HG02763 (cell line): ENCODE measurements at regions not wholly inside any gene's neighbourhood (a gene's known extent, or its start where the extent isn't known, plus 50 kb on each side); places are given as distances from the start of the nearest gene placed in this dataset.
A peak's percentile ranks its signal among the peaks of the same experiment; 100 is the strongest.
"Not testable (repeated sequence)": the region's sequence is repeated elsewhere in the genome, so short reads cannot be mapped to it uniquely, and the experiment has no call there.

ENCODE experiments used
- ATAC-seq: cut with Tn5 transposase; IDR thresholded peaks from one replicate; pipeline ENCODE4 v1.9.1; 2021; ENCODE audit warnings: mild to moderate bottlenecking, moderate library complexity; ENCODE audit not compliant: unreplicated experiment

DNA sequence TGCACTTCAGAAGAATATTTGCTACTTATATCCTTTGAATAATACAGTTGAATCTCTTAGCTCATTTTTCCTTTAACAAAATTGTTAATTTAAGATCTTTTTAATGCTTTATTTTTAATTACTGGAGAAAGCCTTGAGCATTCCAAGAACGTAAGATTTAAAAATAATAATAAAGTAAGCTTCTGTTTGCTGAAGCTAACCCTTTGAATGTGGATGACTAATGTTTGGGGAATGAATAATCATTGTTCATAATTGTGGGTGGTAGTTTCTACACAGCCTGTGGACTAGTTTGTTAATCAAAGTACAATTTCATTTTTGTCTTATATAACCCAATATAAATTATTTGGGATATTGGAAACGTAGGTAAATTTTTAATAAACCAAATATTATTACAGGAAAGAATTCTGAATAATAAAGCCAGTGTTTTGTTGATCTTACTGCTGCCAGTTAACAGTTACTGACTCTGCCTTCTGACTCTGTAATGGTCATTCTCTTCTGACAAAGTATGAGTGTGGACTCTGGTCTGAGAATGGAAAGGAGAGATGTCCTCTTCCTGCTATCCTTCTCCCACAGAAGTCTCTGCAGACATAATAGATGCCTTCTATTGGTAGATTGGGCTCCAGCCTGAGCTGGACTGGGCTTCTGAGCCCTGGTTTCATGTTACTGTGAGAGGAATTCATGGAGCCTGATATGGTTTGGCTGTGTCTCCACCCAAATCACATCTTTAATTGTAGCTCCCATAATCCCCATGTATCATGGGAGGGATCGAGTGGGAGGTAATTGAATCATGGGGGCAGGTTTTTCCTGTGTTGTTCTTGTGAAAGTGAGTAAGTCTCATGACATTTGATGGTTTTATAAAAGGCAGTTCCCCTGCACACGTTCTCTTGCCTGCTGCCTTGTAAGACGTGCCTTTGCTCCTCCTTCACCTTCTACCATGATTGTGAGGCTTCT, 292.7 kb upstream of the SLC39A10 start:
- ATAC-seq, result no peak

- no peak for ATAC-seq
Observed at GRCh38 chr2:195363496-195363895, 293.5 kb upstream of the SLC39A10 start.

- ATAC-seq, result no peak
Observed at GRCh38 chr2:195360242-195360641, 296.8 kb upstream of the SLC39A10 start.

DNA sequence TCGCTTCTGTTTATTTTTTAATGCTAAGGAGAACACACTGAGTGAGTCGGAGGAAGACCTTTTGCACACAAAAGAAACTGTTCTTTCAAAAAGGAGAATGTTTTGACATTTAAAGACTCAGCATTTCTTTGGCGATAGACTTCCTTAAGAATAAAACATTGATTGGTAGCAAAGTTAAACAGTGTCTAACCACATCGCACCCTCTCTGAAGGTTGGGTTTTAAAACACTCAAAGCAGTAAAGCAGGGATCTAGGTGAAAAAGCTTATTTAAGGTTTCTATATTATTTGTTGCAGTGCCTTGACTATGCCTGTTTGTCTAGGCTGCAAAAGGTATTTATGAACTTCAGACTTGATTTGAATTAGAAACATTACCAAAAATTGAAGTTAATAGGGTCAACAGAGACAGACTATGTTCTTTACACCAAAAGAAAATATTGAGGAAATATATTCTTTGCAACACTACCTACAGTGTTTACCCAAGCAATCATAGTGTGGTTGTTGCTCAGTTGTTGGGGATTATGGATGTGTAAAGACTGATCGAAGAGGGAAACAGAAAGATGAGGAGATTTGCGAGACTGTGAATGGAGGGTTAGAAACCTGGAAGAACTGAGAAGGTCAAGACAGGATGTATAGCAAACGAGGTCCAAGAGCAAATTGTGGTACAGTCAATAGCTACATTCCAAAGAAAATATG, 297.8 kb upstream of the SLC39A10 start:
- ATAC-seq, result no peak

DNA sequence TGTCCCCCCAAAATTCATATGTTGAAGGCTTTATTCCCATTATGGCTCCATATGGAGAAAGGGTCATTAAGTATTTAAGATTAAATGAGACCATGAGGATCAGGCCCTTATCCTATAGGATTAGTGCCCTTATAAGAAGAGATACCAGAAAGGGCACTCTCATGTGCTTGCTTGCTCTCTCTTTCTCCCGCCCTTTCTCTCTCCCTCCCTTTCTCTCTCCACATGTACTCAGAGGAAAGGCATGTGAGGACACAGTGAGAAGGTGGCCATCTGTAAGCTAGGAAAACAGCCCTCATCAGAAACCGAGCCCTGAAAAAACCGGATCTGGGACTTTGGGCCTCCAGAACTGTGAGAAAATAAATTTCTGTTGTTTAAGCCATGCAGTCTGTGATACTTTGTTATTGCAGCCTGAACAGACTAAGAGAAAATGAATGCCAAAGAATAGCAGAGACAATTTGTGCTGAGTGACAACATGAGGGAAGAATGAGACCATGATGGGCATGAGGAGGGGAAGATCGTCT, 300.0 kb upstream of the SLC39A10 start:
- ATAC-seq, result no peak

DNA sequence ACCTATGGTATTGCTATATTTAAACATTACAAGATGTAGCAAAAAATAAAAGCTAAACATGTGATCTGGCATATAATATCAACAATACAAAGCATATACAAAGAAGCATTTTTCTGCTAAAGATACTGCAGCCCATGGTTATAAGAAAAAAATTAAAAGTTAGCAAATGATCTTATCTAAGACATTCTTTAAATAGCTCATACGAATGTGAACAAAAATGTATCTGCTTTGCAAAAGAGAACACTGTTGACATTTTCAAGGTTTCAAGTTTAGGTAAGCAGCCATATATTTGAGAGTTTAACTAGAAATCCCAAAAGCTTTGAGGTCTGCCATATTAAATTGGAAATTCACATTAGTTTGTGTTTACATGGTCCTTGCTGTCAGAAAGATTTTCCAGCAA, 301.0 kb upstream of the SLC39A10 start:
- no peak for ATAC-seq

- ATAC-seq, result no peak
Observed at GRCh38 chr2:195352581-195352980, 304.4 kb upstream of the SLC39A10 start.

DNA sequence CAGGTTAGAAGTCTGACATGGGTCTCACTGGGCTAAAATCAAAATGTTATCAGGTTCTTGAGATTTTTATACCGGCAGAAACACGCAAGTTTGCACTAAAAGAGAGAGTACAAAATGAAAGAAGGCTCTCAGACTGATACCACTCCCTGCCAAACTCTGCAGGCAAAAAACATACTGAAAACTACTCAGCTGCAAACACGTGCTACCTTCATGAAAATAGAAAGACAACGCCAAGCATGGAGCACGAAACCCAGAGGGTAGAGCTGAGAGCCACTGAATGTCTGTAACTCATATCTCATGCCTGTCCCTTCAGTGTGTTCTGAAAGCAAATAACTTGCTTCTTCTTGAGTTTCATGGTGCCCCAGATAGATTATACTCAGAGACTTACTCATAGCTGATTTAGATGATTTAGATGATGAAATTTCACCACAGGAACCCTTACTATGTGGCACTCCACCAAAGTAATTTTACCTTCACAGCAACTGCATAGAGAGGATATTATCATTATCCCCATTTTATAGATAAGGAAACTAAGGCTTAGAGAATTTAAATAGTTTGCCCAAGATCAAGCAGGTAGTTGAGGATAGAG, 313.0 kb upstream of the SLC39A10 start:
- no peak for ATAC-seq

GRCh38 chr2:195343540-195343939, 313.5 kb upstream of the SLC39A10 start:
- no peak for ATAC-seq

DNA sequence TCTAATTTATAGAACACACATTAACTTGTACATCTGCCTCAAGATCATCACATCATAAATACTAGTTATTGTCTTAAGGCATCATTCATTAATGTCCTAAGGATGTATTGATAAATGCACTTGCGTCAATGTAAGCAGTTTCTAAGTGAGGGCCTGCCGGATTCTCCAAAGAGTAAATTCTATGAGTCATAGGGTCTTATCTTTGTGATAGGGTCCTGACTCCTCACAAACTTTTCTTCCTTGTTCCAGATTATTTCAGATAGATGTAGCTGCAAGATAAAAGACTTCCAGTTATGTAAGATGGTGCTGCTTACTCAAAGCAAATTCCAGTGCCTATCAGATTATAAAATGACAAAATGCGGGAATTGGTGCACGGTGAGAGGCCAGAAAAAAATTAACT, 315.0 kb upstream of the SLC39A10 start:
- no peak for ATAC-seq

- no peak for ATAC-seq
Observed at GRCh38 chr2:195338856-195339255, 318.2 kb upstream of the SLC39A10 start.

DNA sequence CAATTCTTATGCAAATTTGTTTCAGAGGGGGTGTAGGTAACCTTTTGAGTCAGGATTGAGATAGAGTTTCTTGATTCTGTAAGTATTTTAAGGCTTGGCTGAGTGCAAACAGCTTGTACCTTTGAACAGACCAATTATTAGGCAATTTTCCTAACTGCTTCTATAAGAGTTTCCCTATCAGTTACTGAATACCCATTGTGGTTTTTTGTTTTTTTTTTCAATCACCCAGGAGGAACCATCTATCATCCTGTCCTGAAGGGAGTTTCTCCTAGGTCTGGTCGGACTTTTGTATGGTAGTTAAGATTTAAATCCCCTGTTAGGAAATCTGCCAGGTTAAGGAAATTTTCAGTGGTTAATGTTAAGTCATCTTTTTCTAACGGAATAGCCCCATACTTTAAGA, 319.4 kb upstream of the SLC39A10 start:
- no peak for ATAC-seq

- no peak for ATAC-seq
Observed at GRCh38 chr2:195333869-195334268, 323.2 kb upstream of the SLC39A10 start.

- ATAC-seq, result no peak
Observed at GRCh38 chr2:195331966-195332365, 325.1 kb upstream of the SLC39A10 start.

DNA sequence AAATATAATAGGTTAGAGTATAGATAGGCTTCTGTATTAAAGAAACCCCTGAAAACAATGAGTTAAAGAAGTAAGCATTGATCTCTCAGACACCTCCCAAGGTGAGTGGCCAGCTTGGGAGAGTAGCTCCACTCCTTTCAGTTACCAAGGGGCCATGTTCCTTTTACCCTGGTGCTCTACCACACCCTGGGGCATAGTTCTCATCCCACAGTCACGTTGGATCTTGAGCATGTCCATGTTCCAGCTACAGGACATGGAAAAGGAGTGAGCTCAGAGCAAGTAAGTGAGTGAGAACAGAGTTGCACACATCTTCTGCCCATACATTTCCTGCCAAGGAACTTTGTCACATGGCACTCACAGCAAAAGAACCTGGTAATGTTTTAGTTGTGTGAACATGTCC, 325.9 kb upstream of the SLC39A10 start:
- no peak for ATAC-seq

DNA sequence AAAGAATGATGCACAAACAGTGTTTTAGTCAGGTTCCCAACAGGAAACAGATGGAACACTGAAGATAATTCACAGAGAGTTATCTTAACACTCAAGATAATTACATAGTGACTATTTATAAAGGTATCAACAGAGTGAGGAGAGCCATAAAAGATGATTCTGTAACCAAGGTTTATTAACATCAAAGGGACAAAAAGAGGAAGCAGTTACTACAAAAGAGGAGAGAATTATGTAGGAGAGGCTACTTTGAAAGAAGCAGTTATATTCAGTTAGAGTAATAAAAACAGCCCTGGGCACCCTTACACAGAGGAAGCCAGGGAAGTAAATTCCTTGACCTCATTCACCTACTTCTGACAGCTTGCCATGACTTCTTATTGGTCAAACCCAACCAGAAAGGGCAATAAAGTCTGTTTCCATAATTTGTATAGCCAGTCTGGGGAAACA, 326.5 kb upstream of the SLC39A10 start:
- no peak for ATAC-seq

DNA sequence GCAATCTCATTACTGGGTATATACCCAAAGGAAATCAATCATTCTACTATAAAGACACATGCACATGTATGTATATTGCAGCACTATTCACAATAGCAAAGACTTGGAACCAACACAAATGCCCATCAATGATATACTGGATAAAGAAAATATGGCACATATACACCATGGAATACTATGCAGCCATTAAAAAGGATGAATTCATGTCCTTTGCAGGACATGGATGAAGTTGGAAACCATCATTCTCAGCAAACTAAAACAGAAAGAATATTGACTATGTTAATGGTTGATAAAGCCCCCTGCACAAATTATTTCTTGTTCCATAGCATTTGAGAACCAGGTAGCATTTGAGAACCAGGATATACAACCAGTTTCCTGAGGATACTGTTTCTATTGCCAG, 327.2 kb upstream of the SLC39A10 start:
- ATAC-seq, result not testable (repeated sequence)

DNA sequence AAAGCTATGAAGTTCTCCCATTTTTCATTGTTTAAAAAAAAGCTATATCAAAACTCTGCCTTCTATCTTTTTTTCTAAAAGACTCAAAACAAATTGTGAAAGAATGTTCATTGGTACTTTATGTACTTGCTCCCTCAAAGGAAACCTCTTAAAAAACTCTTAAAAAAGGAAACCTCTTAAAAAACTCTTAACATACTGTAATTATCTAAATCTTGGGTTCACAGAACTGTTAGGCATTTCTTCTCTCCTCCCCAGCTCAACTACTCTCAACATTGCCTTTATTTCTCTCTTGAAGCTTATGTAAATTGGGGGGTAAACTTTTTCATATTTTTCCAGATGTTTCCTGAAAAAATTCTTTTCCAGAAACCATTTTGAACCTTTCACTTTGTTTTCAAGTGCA, 330.5 kb upstream of the SLC39A10 start:
- ATAC-seq, result no peak

DNA sequence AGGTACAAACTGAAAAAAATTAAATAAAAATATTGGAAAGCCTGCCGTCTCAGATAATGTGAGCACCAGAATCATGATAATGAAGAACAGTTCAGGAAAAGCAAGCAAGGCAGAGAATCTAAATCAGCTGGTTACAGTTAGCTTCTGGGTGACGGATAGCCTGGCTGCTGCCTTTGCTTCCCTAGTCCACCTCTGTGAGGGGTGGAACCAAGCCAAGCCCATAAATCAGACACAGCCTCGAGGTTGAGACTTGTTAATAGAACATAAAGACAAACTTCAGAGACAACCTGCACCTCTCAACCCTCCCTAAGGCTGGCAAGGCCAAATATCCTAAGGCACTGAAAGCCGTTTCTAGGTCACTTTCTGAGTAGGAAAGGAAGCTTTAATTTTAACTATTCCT, 334.7 kb upstream of the SLC39A10 start:
- no peak for ATAC-seq

DNA sequence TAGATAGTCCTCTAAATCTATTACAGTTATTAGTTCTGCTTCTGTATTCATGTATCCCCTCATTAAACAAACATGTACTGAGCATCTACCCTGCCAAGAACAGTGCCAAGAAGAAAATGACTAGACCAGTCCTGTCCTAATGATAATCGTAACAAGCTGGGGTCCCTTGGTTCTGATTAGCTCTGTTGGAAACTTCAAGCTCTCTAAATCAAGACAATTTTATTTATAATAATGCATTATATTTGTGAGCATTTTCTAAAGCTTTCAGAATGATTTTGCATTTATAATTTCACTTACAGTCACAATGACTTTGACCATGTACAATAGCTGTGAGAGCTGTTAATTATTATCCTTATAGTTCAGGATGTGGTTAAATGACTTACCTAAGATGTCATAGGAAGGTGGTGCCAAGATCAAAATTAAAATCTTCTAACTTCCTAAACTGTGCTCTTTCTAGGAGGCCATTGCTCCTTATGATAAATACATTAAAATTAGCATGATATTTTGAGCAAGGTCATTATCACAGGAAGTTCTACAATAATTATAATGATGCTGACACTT, 336.5 kb upstream of the SLC39A10 start:
- ATAC-seq, result peak; percentile 80
